H9 (cell line): ENCODE measurements at regions not wholly inside any gene's neighbourhood (a gene's known extent, or its start where the extent isn't known, plus 50 kb on each side); places are given as distances from the start of the nearest gene placed in this dataset.

Source experiments
- DNase-seq: peaks from one replicate; pipeline ENCODE4 v3.0.0-alpha.2; 2017
- H2AFZ ChIP-seq: one replicate; pipeline ENCODE4 v1.6.1; 2013; ENCODE audit warnings: mild to moderate bottlenecking, low read length, control low read depth, moderate library complexity
- H2AK5ac ChIP-seq: 2 replicates; pipeline ENCODE4 v1.6.1; 2013; ENCODE audit warnings: low read length, control low read depth, mixed read lengths; ENCODE audit not compliant: insufficient read length
- H2BK120ac ChIP-seq: one replicate; pipeline ENCODE4 v1.6.1; 2013; ENCODE audit warnings: low read depth, mild to moderate bottlenecking, low read length, control low read depth, inconsistent platforms; ENCODE audit not compliant: poor library complexity, severe bottlenecking
- H2BK12ac ChIP-seq: 2 replicates; pipeline ENCODE4 v1.6.1; 2013; ENCODE audit warnings: low read length, control low read depth, mixed read lengths, low read depth; ENCODE audit not compliant: insufficient read length
- H2BK15ac ChIP-seq: 2 replicates; pipeline ENCODE4 v1.6.1; 2013; ENCODE audit warnings: low read depth, low read length, control low read depth
- H2BK20ac ChIP-seq: one replicate; pipeline ENCODE4 v1.6.1; 2013; ENCODE audit warnings: low read depth, mild to moderate bottlenecking, low read length, control low read depth, inconsistent platforms; ENCODE audit not compliant: poor library complexity, severe bottlenecking
- H2BK5ac ChIP-seq: 2 replicates; pipeline ENCODE4 v1.6.1; 2013; ENCODE audit warnings: low read length, control low read depth, mixed read lengths; ENCODE audit not compliant: insufficient read length
- H3K14ac ChIP-seq: 2 replicates; pipeline ENCODE4 v1.6.1; 2013; ENCODE audit warnings: low read length, control low read depth; ENCODE audit not compliant: insufficient read depth
- H3K18ac ChIP-seq: 2 replicates; pipeline ENCODE4 v1.6.1; 2013; ENCODE audit warnings: low read depth, mild to moderate bottlenecking, mixed read lengths, low read length, control low read depth; ENCODE audit not compliant: insufficient read length
- H3K23ac ChIP-seq: 2 replicates; pipeline ENCODE4 v1.6.1; 2013; ENCODE audit warnings: low read length, control low read depth, mixed read lengths, low read depth; ENCODE audit not compliant: insufficient read length
- H3K23me2 ChIP-seq: 2 replicates; pipeline ENCODE4 v1.6.1; 2013; ENCODE audit warnings: low read depth, mild to moderate bottlenecking, mixed read lengths, low read length, control low read depth; ENCODE audit not compliant: insufficient read length, poor library complexity, severe bottlenecking
- H3K27ac ChIP-seq: 2 replicates; pipeline ENCODE4 v1.5.1; 2013; ENCODE audit warnings: low read length, control low read depth, mixed read lengths, low read depth; ENCODE audit not compliant: insufficient read length
- H3K27me3 ChIP-seq: 2 replicates; pipeline ENCODE4 v1.6.1; 2013; ENCODE audit warnings: low read length, control low read depth, inconsistent platforms; ENCODE audit not compliant: insufficient read depth
- H3K4ac ChIP-seq: 2 replicates; pipeline ENCODE4 v1.6.1; 2013; ENCODE audit warnings: low read depth, mild to moderate bottlenecking, control low read depth, inconsistent platforms, low read length, moderate library complexity
- H3K4me1 ChIP-seq: 2 replicates; pipeline ENCODE4 v1.6.1; 2013; ENCODE audit warnings: low read length, control low read depth, inconsistent platforms; ENCODE audit not compliant: insufficient read depth
- H3K4me2 ChIP-seq: 2 replicates; pipeline ENCODE4 v1.6.1; 2013; ENCODE audit warnings: low read length, control low read depth, mixed read lengths; ENCODE audit not compliant: insufficient read length, insufficient read depth
- H3K56ac ChIP-seq: 2 replicates; pipeline ENCODE4 v1.6.1; 2013; ENCODE audit warnings: low read depth, mild to moderate bottlenecking, mixed read lengths, low read length, control low read depth; ENCODE audit not compliant: insufficient read length
- H3K79me1 ChIP-seq: 2 replicates; pipeline ENCODE4 v1.6.1; 2013; ENCODE audit warnings: low read depth, mild to moderate bottlenecking, moderate library complexity, low read length, control low read depth, inconsistent platforms; ENCODE audit not compliant: insufficient read depth, poor library complexity, severe bottlenecking
- H3K79me2 ChIP-seq: 2 replicates; pipeline ENCODE4 v1.6.1; 2013; ENCODE audit warnings: low read length, control low read depth, inconsistent platforms; ENCODE audit not compliant: insufficient read depth
- H3K9ac ChIP-seq: 2 replicates; pipeline ENCODE4 v1.6.1; 2013; ENCODE audit warnings: low read length, control low read depth, mixed read lengths; ENCODE audit not compliant: insufficient read length; ENCODE audit errors: extremely low read depth
- H3K9me3 ChIP-seq: one replicate; pipeline ENCODE4 v1.6.1; 2013; ENCODE audit warnings: low read depth, low read length, inconsistent platforms; ENCODE audit not compliant: control insufficient read depth
- H3T11ph ChIP-seq: one replicate; pipeline ENCODE4 v1.6.1; 2013; ENCODE audit warnings: mild to moderate bottlenecking, low read length, control low read depth, inconsistent platforms
- H4K20me1 ChIP-seq: one replicate; pipeline ENCODE4 v1.6.1; 2013; ENCODE audit not compliant: control insufficient read depth, insufficient read length, insufficient read depth
- H4K5ac ChIP-seq: 2 replicates; pipeline ENCODE4 v1.6.1; 2013; ENCODE audit warnings: low read depth, mild to moderate bottlenecking, mixed read lengths, low read length, control low read depth; ENCODE audit not compliant: insufficient read length
- H4K8ac ChIP-seq: replicated peaks from 2 replicates; pipeline ENCODE4 v1.6.1; 2013; ENCODE audit warnings: low read length, control low read depth, mixed read lengths, low read depth; ENCODE audit not compliant: insufficient read length
- H4K91ac ChIP-seq: 2 replicates; pipeline ENCODE4 v1.6.1; 2013; ENCODE audit warnings: low read depth, mild to moderate bottlenecking, moderate library complexity, mixed read lengths, low read length, control low read depth; ENCODE audit not compliant: insufficient read length
- H3K27ac Mint-ChIP-seq, 3 experiments: 2 replicates in 2 of 3; 3 replicates in 1 of 3; pipeline ENCODE4 v1.8.0; 2020 to 2021; ENCODE audit warnings: mixed read lengths in 3 of 3, mild to moderate bottlenecking in 1 of 3, moderate library complexity in 1 of 3
- H3K27me3 Mint-ChIP-seq: 2 replicates; pipeline ENCODE4 v1.8.0; 2021; ENCODE audit warnings: low read depth, mild to moderate bottlenecking, moderate library complexity, mixed read lengths
- H3K36me3 Mint-ChIP-seq, 3 experiments: 2 replicates in 2 of 3; 3 replicates in 1 of 3; pipeline ENCODE4 v1.8.0; 2020 to 2021; ENCODE audit warnings: low read depth in 3 of 3, mixed read lengths in 3 of 3; ENCODE audit not compliant: insufficient read depth in 1 of 3
- H3K4me1 Mint-ChIP-seq, 2 experiments: 2 replicates each; pipeline ENCODE4 v1.8.0; 2020; ENCODE audit warnings: mixed read lengths in 2 of 2
- H3K4me3 Mint-ChIP-seq, 2 experiments: 2 replicates in 1 of 2; 3 replicates in 1 of 2; pipeline ENCODE4 v1.8.0; 2020 to 2021; ENCODE audit warnings: mild to moderate bottlenecking in 2 of 2, mixed read lengths in 2 of 2, moderate library complexity in 1 of 2
- H3K9me3 Mint-ChIP-seq, 2 experiments: 2 replicates in 1 of 2; 3 replicates in 1 of 2; pipeline ENCODE4 v1.8.0; 2020; ENCODE audit warnings: mild to moderate bottlenecking in 2 of 2, mixed read lengths in 2 of 2, moderate library complexity in 1 of 2
- CTCF ChIP-seq: fragments of 200-600 bp; sonication (generic); conservative IDR thresholded peaks from 3 replicates; pipeline ENCODE4 v1.8.0; 2021; ENCODE audit warnings: antibody characterized with exemption, mild to moderate bottlenecking
- WGBS: extraction: QIAGEN DNeasy Blood & Tissue Kit; methylation state at CpG from one replicate; pipeline ENCODE4 v1.1.7; 2013; ENCODE audit warnings: missing lambda C conversion rate, low lambda C conversion rate, mixed read lengths; ENCODE audit not compliant: insufficient read length; ENCODE audit errors: extremely low coverage; 5-methylcytosine and 5-hydroxymethylcytosine counted together

GRCh38 chr2:217309056-217309455 is 449.2 kb upstream of the TNP1 start:
- no peak overlapping the region for H2BK5ac ChIP-seq
- no peaks in the 10 kb centered on the region for H3K79me2 ChIP-seq
- H4K5ac ChIP-seq, result no peak overlapping the region
- no peaks in the 10 kb centered on the region; the same call in 1 of the 2 replicates for H3K27me3 ChIP-seq
- H3K9ac ChIP-seq, result no peak overlapping the region
- Mint-ChIP-seq H3K36me3 (peaks cover 0 to 4% (median 0%) of the 10 kb centered on the region in 3 experiments; a peak in 1 of 7 replicates), H3K27ac (no peak overlapping the region), H3K9me3 (peaks cover 4 to 8% of the 10 kb centered on the region in 2 experiments; a peak in 4 of 5 replicates), H3K4me3 (no peak overlapping the region), H3K27me3 (peaks cover 49% of the 10 kb centered on the region), H3K4me1 (peaks cover 0 to 5% of the 10 kb centered on the region in 2 experiments; a peak in 2 of 4 replicates)
- H2BK12ac ChIP-seq, result no peak overlapping the region
- H3K4ac ChIP-seq, result no peak overlapping the region
- no peaks in the 10 kb centered on the region for H3K4me1 ChIP-seq
- no peak overlapping the region for H3K56ac ChIP-seq
- H3K79me1 ChIP-seq, result no peaks in the 10 kb centered on the region
- H3K14ac ChIP-seq, result no peak overlapping the region
- no peak overlapping the region for H3K4me2 ChIP-seq
- H2AFZ ChIP-seq, result no peak overlapping the region
- no CpG with 5 or more reads among the region's 4 CpGs for WGBS
- H4K8ac ChIP-seq, result no peak overlapping the region
- H3T11ph ChIP-seq, result no peak overlapping the region
- no peak overlapping the region for H2AK5ac ChIP-seq
- H2BK120ac ChIP-seq, result no peak overlapping the region
- H3K27ac ChIP-seq, result no peak overlapping the region
- H3K18ac ChIP-seq, result no peak overlapping the region
- no peak overlapping the region for H2BK15ac ChIP-seq
- no peak overlapping the region for H2BK20ac ChIP-seq
- DNase-seq, result no peak
- no peak overlapping the region for H3K23ac ChIP-seq
- H4K91ac ChIP-seq, result no peak overlapping the region
- no peaks in the 10 kb centered on the region for H3K23me2 ChIP-seq
- no peaks in the 10 kb centered on the region for H3K9me3 ChIP-seq
- H4K20me1 ChIP-seq, result no peaks in the 10 kb centered on the region
- no peak for TF ChIP-seq CTCF
